Mesothelial cell of epicardium (in vitro differentiated cells): ENCODE measurements at regions not wholly inside any gene's neighbourhood (a gene's known extent, or its start where the extent isn't known, plus 50 kb on each side); places are given as distances from the start of the nearest gene placed in this dataset.

ENCODE experiments used
- DNase-seq, 2 experiments: peaks; one replicate each; pipeline ENCODE4 v3.0.0; 2021; ENCODE audit warnings: low spot score in 2 of 2; ENCODE audit not compliant: unreplicated experiment in 2 of 2
- H3K27ac Mint-ChIP-seq: 2 replicates; pipeline ENCODE4 v1.8.0; 2021; ENCODE audit warnings: mixed read lengths
- H3K27me3 Mint-ChIP-seq: 2 replicates; pipeline ENCODE4 v1.8.0; 2021; ENCODE audit warnings: low read depth, mixed read lengths
- H3K36me3 Mint-ChIP-seq: 2 replicates; pipeline ENCODE4 v1.8.0; 2021; ENCODE audit warnings: mixed read lengths
- H3K4me1 Mint-ChIP-seq: 2 replicates; pipeline ENCODE4 v1.8.0; 2021; ENCODE audit warnings: mixed read lengths
- H3K4me3 Mint-ChIP-seq: 2 replicates; pipeline ENCODE4 v1.8.0; 2021; ENCODE audit warnings: mild to moderate bottlenecking, moderate library complexity, mixed read lengths
- H3K9me3 Mint-ChIP-seq: 2 replicates; pipeline ENCODE4 v1.8.0; 2021; ENCODE audit warnings: mixed read lengths
- TF ChIP-seq, protein P1 (sequence below): fragments of 200-600 bp; sonication (generic); IDR thresholded peaks from one replicate; pipeline ENCODE4 v1.5.0; 2021; ENCODE audit warnings: antibody characterized with exemption; ENCODE audit not compliant: unreplicated experiment

DNA sequence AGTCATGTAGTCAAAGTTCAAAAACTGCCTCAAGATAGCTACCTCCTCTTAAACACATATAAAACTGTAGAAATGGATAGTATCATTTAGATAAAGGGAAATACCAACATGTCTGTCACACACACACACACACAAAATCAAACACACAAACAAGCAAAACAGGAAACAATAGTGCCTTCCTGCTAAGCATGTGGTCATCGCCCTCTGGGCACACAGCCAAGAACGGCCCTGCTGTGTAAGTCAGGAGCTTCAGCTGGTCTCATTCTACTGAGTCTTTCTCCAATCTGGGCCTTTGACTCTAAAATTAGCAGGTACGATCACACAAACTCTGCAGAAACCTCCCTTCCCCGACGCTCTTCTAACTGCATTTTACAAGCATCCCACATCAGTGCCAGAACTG is 272.2 kb upstream of the CHRNA7 start:
- H3K9me3 Mint-ChIP-seq, result no peaks in the 10 kb centered on the region
- no peaks in the 10 kb centered on the region for H3K4me1 Mint-ChIP-seq
- peaks cover 33% of the 10 kb centered on the region for H3K27me3 Mint-ChIP-seq
- no peak for DNase-seq
- H3K27ac Mint-ChIP-seq, result no peak overlapping the region
- H3K4me3 Mint-ChIP-seq, result no peak overlapping the region
- H3K36me3 Mint-ChIP-seq, result no peaks in the 10 kb centered on the region
- TF ChIP-seq, protein P1, sequence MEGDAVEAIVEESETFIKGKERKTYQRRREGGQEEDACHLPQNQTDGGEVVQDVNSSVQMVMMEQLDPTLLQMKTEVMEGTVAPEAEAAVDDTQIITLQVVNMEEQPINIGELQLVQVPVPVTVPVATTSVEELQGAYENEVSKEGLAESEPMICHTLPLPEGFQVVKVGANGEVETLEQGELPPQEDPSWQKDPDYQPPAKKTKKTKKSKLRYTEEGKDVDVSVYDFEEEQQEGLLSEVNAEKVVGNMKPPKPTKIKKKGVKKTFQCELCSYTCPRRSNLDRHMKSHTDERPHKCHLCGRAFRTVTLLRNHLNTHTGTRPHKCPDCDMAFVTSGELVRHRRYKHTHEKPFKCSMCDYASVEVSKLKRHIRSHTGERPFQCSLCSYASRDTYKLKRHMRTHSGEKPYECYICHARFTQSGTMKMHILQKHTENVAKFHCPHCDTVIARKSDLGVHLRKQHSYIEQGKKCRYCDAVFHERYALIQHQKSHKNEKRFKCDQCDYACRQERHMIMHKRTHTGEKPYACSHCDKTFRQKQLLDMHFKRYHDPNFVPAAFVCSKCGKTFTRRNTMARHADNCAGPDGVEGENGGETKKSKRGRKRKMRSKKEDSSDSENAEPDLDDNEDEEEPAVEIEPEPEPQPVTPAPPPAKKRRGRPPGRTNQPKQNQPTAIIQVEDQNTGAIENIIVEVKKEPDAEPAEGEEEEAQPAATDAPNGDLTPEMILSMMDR, result no peak

DNA sequence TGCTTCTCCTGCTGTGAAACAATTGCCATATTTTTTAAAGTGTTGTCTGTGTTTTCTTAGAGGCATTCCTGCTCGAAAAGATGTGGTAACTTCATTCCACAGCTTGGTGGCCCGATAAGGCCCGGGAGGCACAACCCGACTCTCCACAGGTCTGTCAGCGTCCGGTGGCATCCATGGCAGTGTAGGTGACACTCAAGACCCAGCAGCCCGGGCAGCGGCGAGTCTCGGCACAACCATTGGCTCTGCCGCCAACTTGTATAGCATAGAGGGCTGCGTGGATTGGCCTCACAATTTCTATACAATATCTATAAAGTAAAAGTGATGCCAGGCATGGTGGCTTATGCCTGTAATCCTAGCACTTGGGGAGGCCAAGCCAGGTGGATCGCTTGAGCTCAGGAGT is 262.3 kb upstream of the CHRNA7 start:
- no peak for DNase-seq
- Mint-ChIP-seq H3K36me3 (no peaks in the 10 kb centered on the region), H3K4me1 (no peaks in the 10 kb centered on the region), H3K27me3 (peaks cover 43% of the 10 kb centered on the region), H3K27ac (no peak overlapping the region), H3K9me3 (no peaks in the 10 kb centered on the region), H3K4me3 (no peak overlapping the region)
- TF ChIP-seq, protein P1, result no peak

DNA sequence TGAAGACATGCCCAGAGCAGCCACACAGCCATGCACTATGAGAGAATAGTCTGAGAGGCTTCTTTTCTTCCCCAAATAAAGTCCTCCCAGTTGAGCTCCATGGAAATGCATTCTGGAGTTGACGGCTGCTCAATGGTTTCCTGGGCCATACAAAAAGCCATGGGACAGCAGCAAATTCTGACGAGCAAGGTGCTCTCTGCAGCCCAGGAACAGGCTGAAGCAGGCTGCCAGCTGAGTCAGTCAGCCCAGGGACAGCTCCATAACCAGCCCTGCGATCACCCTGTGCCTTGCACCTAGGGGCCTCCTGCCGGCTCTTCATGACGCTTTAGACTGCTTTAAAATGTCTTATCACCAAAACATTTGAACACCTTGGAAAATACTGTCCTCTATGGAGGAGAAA is 256.3 kb upstream of the CHRNA7 start:
- DNase-seq, result no peak
- TF ChIP-seq, protein P1, result no peak
- Mint-ChIP-seq H3K9me3 (no peaks in the 10 kb centered on the region), H3K27ac (no peak overlapping the region), H3K36me3 (no peaks in the 10 kb centered on the region), H3K4me3 (no peak overlapping the region), H3K4me1 (no peaks in the 10 kb centered on the region), H3K27me3 (peaks cover 28% of the 10 kb centered on the region)

DNA sequence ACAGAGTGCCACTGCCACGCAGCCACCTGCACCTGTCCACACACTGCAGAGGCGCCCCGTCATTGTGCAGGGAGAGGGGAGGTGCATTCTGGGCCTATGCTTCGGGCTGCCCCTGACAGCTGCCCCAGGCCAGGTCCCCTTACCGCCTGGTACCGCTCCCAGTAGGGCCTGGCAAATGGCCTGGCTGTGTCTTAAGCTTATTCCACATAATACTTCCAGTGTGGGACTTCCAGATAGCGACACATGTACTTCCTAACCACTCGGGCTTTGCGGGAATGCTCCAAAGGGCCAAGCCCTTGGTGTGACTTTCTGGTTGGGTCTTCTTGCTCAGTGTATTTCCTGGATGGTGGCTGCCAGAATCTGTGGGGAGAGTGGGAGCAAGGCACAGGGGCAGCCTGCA is 254.3 kb upstream of the CHRNA7 start:
- Mint-ChIP-seq H3K9me3 (no peaks in the 10 kb centered on the region), H3K4me1 (no peaks in the 10 kb centered on the region), H3K4me3 (no peak overlapping the region), H3K27ac (no peak overlapping the region), H3K36me3 (no peaks in the 10 kb centered on the region), H3K27me3 (peaks cover 18% of the 10 kb centered on the region)
- TF ChIP-seq, protein P1, result no peak
- DNase-seq, result no peak

DNA sequence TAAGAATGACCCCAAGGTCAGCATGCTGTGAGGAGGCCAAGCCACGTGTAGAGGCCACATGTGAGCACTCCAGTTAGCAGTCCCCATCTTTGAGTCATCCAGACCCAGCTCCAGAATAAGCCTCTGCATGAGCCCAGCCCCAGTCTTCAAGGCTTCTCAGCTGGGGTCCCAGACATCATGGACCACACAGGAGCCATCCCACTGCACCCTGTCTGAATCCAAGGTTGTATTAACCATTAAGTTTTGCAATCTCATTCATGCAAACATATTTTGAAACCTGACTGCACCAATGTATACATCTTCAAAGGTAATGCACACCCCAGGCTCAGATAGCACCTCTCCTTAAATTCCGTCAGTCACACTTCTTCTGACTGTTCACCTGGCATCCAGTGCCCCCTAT is 249.1 kb upstream of the CHRNA7 start:
- peaks cover 29% of the 10 kb centered on the region for H3K27me3 Mint-ChIP-seq
- H3K4me3 Mint-ChIP-seq, result no peak overlapping the region
- no peaks in the 10 kb centered on the region for H3K4me1 Mint-ChIP-seq
- H3K27ac Mint-ChIP-seq, result no peak overlapping the region
- no peaks in the 10 kb centered on the region for H3K9me3 Mint-ChIP-seq
- TF ChIP-seq, protein P1, result no peak
- no peaks in the 10 kb centered on the region for H3K36me3 Mint-ChIP-seq
- no peak for DNase-seq
